ENCODE measurements at regions not wholly inside any gene's neighbourhood (a gene's known extent, or its start where the extent isn't known, plus 50 kb on each side); places are given as distances from the start of the nearest gene placed in this dataset.

- Histone ChIP-seq H3K36me3 (no peaks in the 10 kb centered on the region), H3K27me3 (no peaks in the 10 kb centered on the region), H3K4me1 (no peaks in the 10 kb centered on the region), H3K4me3 (no peak overlapping the region), H3K9me3 (no peaks in the 10 kb centered on the region), H3K27ac (no peak overlapping the region)
- no peak for DNase-seq
- TF ChIP-seq CTCF (IDR thresholded peaks at IDR 0.05) (no peak), POLR2A (IDR thresholded peaks at IDR 0.05) (no peak)
- intact Hi-C loops (cut with DNase I; ENCODE audit: low total_unique reads): no loop called here
Observed at GRCh38 chr14:71410578-71411284, 503.5 kb downstream of the PCNX1 start.

- intact Hi-C loops (cut with DNase I; ENCODE audit: low total_unique reads): no loop called here
- Histone ChIP-seq H3K4me3 (no peak overlapping the region), H3K27ac (no peak overlapping the region), H3K36me3 (no peaks in the 10 kb centered on the region), H3K27me3 (no peaks in the 10 kb centered on the region), H3K9me3 (no peaks in the 10 kb centered on the region), H3K4me1 (no peaks in the 10 kb centered on the region)
- no peak for TF ChIP-seq POLR2A (IDR thresholded peaks at IDR 0.05)
- no peak for TF ChIP-seq CTCF (IDR thresholded peaks at IDR 0.05)
- DNase-seq: no peak
Observed at GRCh38 chr14:71411285-71411595, 504.0 kb downstream of the PCNX1 start.

- no peaks in the 10 kb centered on the region for H3K9me3 ChIP-seq
- DNase-seq: no peak
- no peaks in the 10 kb centered on the region for H3K36me3 ChIP-seq
- no peak overlapping the region for H3K4me3 ChIP-seq
- no peaks in the 10 kb centered on the region for H3K27me3 ChIP-seq
- H3K27ac ChIP-seq: no peak overlapping the region
- TF ChIP-seq POLR2A (IDR thresholded peaks at IDR 0.05) (no peak), CTCF (IDR thresholded peaks at IDR 0.05) (no peak)
- H3K4me1 ChIP-seq: no peaks in the 10 kb centered on the region
- intact Hi-C loops (cut with DNase I; ENCODE audit: low total_unique reads): no loop called here
Observed at GRCh38 chr14:71411738-71412137, 504.5 kb downstream of the PCNX1 start.

- intact Hi-C loops (cut with DNase I; ENCODE audit: low total_unique reads): no loop called here
- H3K9me3 ChIP-seq: no peaks in the 10 kb centered on the region
- TF ChIP-seq POLR2A (IDR thresholded peaks at IDR 0.05) (no peak), CTCF (IDR thresholded peaks at IDR 0.05) (no peak)
- DNase-seq: no peak
- no peak overlapping the region for H3K27ac ChIP-seq
- H3K36me3 ChIP-seq: no peaks in the 10 kb centered on the region
- H3K27me3 ChIP-seq: no peaks in the 10 kb centered on the region
- no peak overlapping the region for H3K4me3 ChIP-seq
- no peaks in the 10 kb centered on the region for H3K4me1 ChIP-seq
Observed at GRCh38 chr14:71414631-71415403, 507.6 kb downstream of the PCNX1 start.

- Histone ChIP-seq H3K27me3 (no peaks in the 10 kb centered on the region), H3K27ac (no peak overlapping the region), H3K9me3 (no peaks in the 10 kb centered on the region), H3K4me3 (no peak overlapping the region), H3K4me1 (no peaks in the 10 kb centered on the region), H3K36me3 (no peaks in the 10 kb centered on the region)
- no peak for TF ChIP-seq CTCF (IDR thresholded peaks at IDR 0.05)
- no peak for TF ChIP-seq POLR2A (IDR thresholded peaks at IDR 0.05)
- intact Hi-C loops (cut with DNase I; ENCODE audit: low total_unique reads): no loop called here
- no peak for DNase-seq
Observed at GRCh38 chr14:71415404-71415690, 508.1 kb downstream of the PCNX1 start.

All from uterus (tissue), 3 donors.